ENCODE measurements at regions not wholly inside any gene's neighbourhood (a gene's known extent, or its start where the extent isn't known, plus 50 kb on each side); places are given as distances from the start of the nearest gene placed in this dataset.

DNA sequence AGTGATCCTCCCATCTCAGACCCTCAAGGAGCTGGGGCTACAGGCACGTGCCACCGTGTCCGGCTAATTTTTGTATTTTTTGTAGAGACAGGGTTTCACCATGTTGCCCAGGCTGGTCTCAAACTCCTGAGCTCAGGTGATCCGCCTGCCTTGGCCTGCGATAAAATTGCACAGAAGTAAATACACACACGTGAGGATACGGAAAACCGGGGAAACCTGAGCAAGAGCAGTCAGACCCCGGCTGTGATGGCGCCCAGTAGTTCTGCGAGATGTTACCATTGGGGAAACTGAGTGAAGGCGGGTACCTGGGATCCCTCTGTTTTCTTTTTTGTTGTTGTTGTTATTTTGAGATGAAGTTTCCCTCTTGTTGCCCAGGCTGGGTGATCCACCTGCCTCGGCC, 114.9 kb downstream of the C9orf50 start:
- TF ChIP-seq, protein P1, sequence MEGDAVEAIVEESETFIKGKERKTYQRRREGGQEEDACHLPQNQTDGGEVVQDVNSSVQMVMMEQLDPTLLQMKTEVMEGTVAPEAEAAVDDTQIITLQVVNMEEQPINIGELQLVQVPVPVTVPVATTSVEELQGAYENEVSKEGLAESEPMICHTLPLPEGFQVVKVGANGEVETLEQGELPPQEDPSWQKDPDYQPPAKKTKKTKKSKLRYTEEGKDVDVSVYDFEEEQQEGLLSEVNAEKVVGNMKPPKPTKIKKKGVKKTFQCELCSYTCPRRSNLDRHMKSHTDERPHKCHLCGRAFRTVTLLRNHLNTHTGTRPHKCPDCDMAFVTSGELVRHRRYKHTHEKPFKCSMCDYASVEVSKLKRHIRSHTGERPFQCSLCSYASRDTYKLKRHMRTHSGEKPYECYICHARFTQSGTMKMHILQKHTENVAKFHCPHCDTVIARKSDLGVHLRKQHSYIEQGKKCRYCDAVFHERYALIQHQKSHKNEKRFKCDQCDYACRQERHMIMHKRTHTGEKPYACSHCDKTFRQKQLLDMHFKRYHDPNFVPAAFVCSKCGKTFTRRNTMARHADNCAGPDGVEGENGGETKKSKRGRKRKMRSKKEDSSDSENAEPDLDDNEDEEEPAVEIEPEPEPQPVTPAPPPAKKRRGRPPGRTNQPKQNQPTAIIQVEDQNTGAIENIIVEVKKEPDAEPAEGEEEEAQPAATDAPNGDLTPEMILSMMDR (IDR thresholded peaks at IDR 0.05; ENCODE audit: low read depth, low read length, missing control alignments) = no peak
- no peak overlapping the region for H3K4me3 ChIP-seq (replicated peaks; ENCODE audit: low read depth, low read length)
- no peak for DNase-seq (ENCODE audit: extremely low read depth, low read depth)

DNA sequence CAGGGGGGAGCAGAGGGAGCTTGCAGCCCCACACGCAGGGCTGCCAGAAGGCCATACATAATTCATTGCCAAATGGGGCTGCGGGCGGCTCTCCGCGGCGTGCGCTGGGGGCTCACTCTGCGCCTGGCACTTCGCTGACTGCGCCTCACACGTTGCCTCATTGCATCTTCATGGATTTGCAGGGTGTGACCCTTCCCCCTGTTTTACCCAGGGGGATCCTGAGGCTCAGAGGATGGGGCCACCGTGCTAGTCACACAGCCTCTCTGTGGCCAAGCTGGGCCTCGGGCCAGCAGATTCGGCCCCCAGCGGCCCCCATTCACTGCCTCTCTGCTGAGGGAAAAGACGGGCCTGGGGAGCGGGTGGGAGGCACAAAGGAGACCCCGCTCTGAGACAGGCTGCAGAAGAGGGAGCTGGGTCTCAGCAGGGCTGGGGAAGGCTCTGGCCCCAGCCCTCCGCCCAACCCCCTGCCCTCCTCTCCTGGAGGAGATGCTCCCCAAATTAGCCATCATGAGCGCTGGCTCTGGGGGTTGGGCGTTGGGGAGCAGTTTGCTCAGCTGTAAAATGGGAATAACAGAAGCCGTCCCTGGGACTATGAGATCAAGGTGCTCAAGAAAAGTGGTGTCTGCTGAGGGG, 115.5 kb downstream of the C9orf50 start:
- no peak overlapping the region for H3K4me3 ChIP-seq (replicated peaks; ENCODE audit: low read depth, low read length)
- TF ChIP-seq, protein P1 (IDR thresholded peaks at IDR 0.05; ENCODE audit: low read depth, low read length, missing control alignments) = no peak
- DNase-seq (ENCODE audit: extremely low read depth, low read depth) = no peak

DNA sequence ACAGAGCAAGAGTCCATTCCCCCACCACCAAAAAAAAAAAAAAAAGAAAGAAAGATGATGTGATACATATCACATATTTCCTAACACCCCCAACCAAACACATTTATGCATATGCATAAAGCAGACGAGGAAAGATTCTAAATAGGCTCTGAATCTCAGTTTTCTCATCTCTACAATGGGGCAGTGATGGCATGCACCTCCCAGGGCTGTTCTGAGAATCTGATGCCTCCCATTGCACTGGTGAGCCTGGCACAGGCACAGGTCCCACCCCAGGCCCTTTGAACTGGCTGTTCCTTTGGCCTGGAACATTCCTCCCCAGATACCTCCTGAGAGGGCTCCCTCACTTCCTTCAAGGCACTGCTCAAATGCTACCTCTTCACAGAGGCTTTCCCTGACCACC, 116.5 kb downstream of the C9orf50 start:
- TF ChIP-seq, protein P1 (IDR thresholded peaks at IDR 0.05; ENCODE audit: low read depth, low read length, missing control alignments) = no peak
- DNase-seq (ENCODE audit: extremely low read depth, low read depth) = no peak
- H3K4me3 ChIP-seq (replicated peaks; ENCODE audit: low read depth, low read length) = no peak overlapping the region

DNA sequence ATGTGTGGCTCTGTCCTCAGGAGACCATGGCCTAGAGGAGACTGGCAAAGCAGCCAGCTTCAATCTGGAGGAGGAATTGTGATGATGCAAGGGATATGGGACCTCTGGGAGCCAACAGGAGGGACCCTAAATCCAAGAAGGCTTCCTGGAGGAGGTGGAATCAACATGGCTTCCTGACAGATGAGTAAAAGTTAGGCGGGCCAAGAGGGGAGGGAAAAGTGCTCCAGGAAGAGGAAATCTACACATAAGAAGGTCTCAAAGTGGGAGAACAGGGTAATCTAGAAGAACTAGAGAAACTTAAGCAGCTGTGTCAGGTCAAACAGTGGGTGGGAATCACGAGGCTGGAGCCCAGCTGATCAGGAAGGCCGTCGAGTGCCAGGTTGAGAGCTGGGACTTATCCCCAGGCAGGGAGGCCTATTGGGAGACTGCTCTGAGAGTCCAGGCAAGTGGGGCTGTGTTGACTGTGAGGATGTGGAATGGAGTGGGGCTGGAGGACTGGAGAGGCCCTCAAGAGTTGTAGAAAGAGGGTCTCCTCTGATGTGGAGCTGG, 119.1 kb downstream of the C9orf50 start:
- no peak overlapping the region for H3K4me3 ChIP-seq (replicated peaks; ENCODE audit: low read depth, low read length)
- TF ChIP-seq, protein P1 (IDR thresholded peaks at IDR 0.05; ENCODE audit: low read depth, low read length, missing control alignments) = no peak
- DNase-seq (ENCODE audit: extremely low read depth, low read depth) = no peak

DNA sequence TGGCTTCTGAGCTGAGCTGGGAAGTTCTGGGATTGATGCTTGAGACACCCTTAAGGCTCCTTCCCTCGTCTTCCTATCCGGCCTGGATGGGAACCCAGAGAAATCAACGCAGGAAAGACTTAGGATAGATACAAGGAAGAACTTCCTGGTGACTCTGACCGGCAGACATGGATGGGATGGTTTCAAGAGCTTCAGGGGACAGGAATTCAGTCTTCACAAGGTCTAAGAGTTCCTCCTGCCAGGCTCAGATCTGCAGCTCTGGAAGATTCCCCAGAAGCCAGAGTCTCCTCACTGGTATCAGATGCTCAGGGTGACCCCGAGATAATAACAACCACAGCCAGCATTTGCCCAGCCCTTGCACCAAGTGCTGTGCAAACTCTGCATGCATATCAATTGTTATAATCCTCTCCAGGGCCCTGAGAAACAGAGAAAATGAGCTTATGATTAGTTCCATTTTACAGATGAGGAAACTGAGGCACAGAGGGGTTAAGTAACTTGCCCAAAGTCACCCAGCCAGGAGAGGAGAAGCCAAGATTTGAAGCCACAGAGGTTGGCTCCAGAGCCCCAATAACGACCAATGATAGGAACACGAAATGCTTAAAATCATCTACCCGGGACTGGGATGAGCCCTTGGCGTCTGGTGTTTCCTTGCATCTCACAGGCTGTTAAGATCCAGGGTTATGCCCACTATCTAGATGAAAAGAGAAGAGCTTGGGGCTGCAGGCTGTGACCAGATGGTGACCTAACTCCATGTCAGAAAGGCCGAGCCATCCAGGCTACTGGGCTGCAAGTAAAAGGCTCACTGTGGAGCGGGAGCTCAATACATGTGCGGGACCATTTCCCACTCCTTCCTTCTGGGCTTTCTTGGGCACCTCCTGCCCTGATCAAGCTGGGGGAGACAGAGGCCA, 119.8 kb downstream of the C9orf50 start:
- DNase-seq (ENCODE audit: extremely low read depth, low read depth) = no peak
- H3K4me3 ChIP-seq (replicated peaks; ENCODE audit: low read depth, low read length) = no peak overlapping the region
- TF ChIP-seq, protein P1 (IDR thresholded peaks at IDR 0.05; ENCODE audit: low read depth, low read length, missing control alignments) = no peak

DNA sequence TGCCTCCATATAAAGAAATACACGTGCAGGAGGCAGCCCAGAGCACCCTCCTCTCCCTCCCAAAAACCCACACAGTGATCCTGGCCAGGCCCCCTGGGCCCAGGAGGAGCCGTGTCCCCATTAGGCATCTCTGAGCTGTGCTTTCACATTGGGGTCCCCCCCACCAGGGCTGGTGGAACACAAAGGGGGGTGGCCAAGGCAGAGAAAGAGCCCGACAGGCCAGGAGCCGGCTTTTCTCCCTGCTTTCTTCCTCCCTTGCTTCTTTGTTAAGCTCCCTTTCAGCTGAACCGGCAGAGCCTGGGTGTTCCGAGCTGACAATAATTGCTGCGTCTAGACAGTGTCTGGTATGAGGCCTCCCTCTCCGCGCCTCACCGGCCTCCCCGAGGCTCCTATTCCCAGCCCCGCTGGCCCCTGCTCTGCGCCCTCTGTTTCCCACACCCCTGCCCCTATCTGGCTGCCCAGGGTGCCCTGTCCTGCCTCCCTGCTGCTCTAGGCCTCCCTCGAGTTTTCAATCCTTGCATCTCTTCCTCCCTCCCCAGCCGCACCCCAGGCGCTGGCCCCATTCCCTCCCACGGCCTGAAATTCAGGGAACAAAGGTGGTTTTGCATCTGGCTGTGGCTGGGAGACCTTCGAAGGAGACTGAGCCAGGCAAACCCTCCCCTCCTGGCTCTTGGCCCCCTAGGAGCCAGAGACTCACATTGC, 120.6 kb downstream of the C9orf50 start:
- no peak for DNase-seq (ENCODE audit: extremely low read depth, low read depth)
- no peak overlapping the region for H3K4me3 ChIP-seq (replicated peaks; ENCODE audit: low read depth, low read length)
- TF ChIP-seq, protein P1 (IDR thresholded peaks at IDR 0.05; ENCODE audit: low read depth, low read length, missing control alignments) = no peak

Data from HFF-Myc (cell line).